Spleen (tissue), 11 donors: ENCODE measurements at regions not wholly inside any gene's neighbourhood (a gene's known extent, or its start where the extent isn't known, plus 50 kb on each side); places are given as distances from the start of the nearest gene placed in this dataset.

ENCODE experiments used
- DNase-seq: peaks from one replicate; pipeline ENCODE4 v3.0.0-alpha.2; 2020
- H3K27ac ChIP-seq, 8 donors: fragments of 200-600 bp; sonication (generic) in 7 of 8; 1 replicate in 4 of 8; 2 replicates in 4 of 8; pipeline versions ENCODE4 v1.5.0 to v1.8.0; 2016 to 2021; ENCODE audit warnings: inconsistent platforms in 4 of 8, mild to moderate bottlenecking in 4 of 8, moderate library complexity in 1 of 8
- H3K27me3 ChIP-seq, 7 donors: fragments of 200-600 bp; sonication (generic) in 6 of 7; replicated peaks in 1 of 7; 1 replicate in 4 of 7; 2 replicates in 3 of 7; pipeline versions ENCODE4 v1.5.0 to v1.8.0; 2016 to 2021; ENCODE audit warnings: inconsistent platforms in 3 of 7, mild to moderate bottlenecking in 1 of 7
- H3K36me3 ChIP-seq, 6 donors: fragments of 200-600 bp; sonication (generic) in 5 of 6; 1 replicate in 4 of 6; 2 replicates in 2 of 6; pipeline versions ENCODE4 v1.5.0 to v1.8.0; 2016 to 2021; ENCODE audit warnings: inconsistent platforms in 2 of 6
- H3K4me1 ChIP-seq, 6 donors: fragments of 200-600 bp; sonication (generic) in 5 of 6; 1 replicate in 3 of 6; 2 replicates in 3 of 6; pipeline versions ENCODE4 v1.5.0 to v1.8.0; 2016 to 2021; ENCODE audit warnings: inconsistent platforms in 3 of 6
- H3K4me3 ChIP-seq, 8 donors: fragments of 200-600 bp; sonication (generic) in 7 of 8; 1 replicate in 4 of 8; 2 replicates in 4 of 8; pipeline versions ENCODE4 v1.5.0 to v1.8.0; 2016 to 2021; ENCODE audit warnings: inconsistent platforms in 4 of 8, mild to moderate bottlenecking in 4 of 8, moderate library complexity in 2 of 8
- H3K9me3 ChIP-seq, 8 donors: fragments of 200-600 bp; sonication (generic) in 7 of 8; 1 replicate in 4 of 8; 2 replicates in 4 of 8; pipeline versions ENCODE4 v1.5.0 to v1.8.0; 2016 to 2021; ENCODE audit warnings: inconsistent platforms in 4 of 8
- POLR2A ChIP-seq, 3 donors: fragments of 450-650 bp; IDR thresholded peaks; one replicate each; pipeline ENCODE4 v1.5.1; 2017; ENCODE audit warnings: antibody characterized with exemption in 3 of 3, mild to moderate bottlenecking in 1 of 3
- POLR2AphosphoS5 ChIP-seq, 3 donors: sonication (generic); formaldehyde crosslinking; IDR thresholded peaks; one replicate each; pipeline ENCODE4 v1.5.1; 2017; ENCODE audit warnings: antibody characterized with exemption in 3 of 3
- WGBS, 5 donors: extraction: QIAGEN DNeasy Blood & Tissue Kit in 3 of 5; methylation state at CpG; one replicate each; pipeline versions ENCODE4 v1.1.5 to v1.1.7; 2013 to 2018; 5-methylcytosine and 5-hydroxymethylcytosine counted together
- intact Hi-C: fragments of 100-400 bp; cut with DNase I; formaldehyde crosslinking; loops from one replicate; pipeline ENCODE4 v1.15.0; 2023; ENCODE audit warnings: low total_unique reads
- TF ChIP-seq, protein P1 (sequence below), 11 experiments: fragments of 200-600 bp in 7 of 11; fragments of 450-650 bp in 4 of 11; sonication (generic) in 4 of 11; IDR thresholded peaks in 8 of 11; conservative IDR thresholded peaks in 3 of 11; 1 replicate in 7 of 11; 2 replicates in 4 of 11; pipeline versions ENCODE4 v1.4.0 to v1.8.0; 2016 to 2021; ENCODE audit warnings: antibody characterized with exemption in 11 of 11, inconsistent platforms in 4 of 11, mild to moderate bottlenecking in 1 of 11
- donor health status: healthy with polysubstance abuse.
- donor health status: DM: no; HTN: no; CAD: no; lungs with moderate emphysema.
- donor health status: DM: no; HTN: no; CAD: no.
- donor health status: Bipolar disorder and iron deficiency.
- donor health status: healthy.
- donor health status: DM: no; HTN: no; CAD: no.
- donor health status: DM: yes; HTN: yes; CAD: no.

DNA sequence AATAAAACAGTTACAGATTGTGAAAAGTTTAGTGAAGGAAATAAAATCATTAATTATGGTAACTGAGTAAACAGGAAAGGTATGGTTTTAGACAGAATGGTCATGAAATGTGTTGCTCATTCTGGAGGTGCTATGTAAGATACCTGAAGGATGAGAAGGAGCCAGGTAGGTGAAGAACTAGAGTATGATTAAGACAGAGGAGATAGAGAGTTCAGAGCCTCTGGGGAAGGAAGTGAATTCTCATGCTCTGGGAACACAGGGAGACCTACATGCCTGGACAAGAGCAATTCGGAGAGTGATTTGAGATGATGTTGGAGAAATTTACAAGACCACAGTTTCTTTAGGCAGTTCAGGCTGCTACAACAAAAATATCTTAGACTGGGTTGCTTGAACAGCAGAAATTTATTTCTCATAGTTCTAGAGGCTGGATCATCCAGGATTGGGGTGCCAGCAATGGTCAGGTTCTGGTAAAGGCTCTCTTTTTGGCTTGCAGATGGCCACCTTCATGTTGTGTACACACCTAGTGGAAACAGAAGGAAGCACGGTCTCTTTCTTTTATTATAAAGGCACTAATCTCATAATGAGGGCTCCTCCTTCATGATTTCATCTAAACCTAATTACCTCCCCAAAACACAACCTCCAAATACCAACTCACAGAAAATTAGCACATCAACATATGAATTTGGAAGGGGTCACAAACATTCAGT lies 1416.1 kb downstream of the PCDH7 start:
- TF ChIP-seq POLR2AphosphoS5 (IDR thresholded peaks at IDR 0.05) (no peak), POLR2A (IDR thresholded peaks at IDR 0.05) (no peak)
- TF ChIP-seq, protein P1, sequence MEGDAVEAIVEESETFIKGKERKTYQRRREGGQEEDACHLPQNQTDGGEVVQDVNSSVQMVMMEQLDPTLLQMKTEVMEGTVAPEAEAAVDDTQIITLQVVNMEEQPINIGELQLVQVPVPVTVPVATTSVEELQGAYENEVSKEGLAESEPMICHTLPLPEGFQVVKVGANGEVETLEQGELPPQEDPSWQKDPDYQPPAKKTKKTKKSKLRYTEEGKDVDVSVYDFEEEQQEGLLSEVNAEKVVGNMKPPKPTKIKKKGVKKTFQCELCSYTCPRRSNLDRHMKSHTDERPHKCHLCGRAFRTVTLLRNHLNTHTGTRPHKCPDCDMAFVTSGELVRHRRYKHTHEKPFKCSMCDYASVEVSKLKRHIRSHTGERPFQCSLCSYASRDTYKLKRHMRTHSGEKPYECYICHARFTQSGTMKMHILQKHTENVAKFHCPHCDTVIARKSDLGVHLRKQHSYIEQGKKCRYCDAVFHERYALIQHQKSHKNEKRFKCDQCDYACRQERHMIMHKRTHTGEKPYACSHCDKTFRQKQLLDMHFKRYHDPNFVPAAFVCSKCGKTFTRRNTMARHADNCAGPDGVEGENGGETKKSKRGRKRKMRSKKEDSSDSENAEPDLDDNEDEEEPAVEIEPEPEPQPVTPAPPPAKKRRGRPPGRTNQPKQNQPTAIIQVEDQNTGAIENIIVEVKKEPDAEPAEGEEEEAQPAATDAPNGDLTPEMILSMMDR (IDR thresholded peaks at IDR 0.05 in 8 of 11, conservative IDR thresholded peaks at IDR 0.05 in 3 of 11): no peak
- Histone ChIP-seq H3K4me3 (no peak overlapping the region), H3K4me1 (peaks cover 0 to 1% (median 0%) of the 10 kb centered on the region in 6 donors), H3K27ac (no peak overlapping the region), H3K36me3 (no peaks in the 10 kb centered on the region), H3K9me3 (peaks cover 0 to 7% (median 4%) of the 10 kb centered on the region in 8 donors), H3K27me3 (no peaks in the 10 kb centered on the region)
- WGBS, 5 donors: 80 to 93% (median 85%) methylated on average over 2 of the region's 2 CpGs
- DNase-seq: no peak
- intact Hi-C loops: no loop called here

DNA sequence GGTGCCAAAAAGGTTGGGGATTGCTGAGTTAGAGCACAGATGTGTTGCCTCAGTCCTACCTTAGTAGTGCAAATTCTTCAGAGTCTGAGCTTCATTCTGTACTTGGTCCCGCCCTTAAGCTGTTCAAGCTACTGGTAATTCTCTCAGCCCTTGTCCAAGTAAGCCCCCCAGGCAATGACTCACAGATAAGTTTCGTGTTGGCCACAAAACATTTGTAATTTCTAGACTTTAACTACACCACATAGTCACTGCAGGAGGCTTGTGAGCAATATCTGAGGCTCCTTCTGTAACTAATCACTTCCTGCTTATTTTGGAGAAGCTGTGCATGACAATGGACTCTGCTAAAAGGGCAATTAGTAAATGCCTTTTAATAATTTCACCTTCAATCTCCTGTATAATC lies 1420.5 kb downstream of the PCDH7 start:
- intact Hi-C loops: no loop called here
- no peaks in the 10 kb centered on the region for H3K36me3 ChIP-seq
- 33 to 45% (median 38%) methylated on average over 2 of the region's 2 CpGs for WGBS, 5 donors

DNA sequence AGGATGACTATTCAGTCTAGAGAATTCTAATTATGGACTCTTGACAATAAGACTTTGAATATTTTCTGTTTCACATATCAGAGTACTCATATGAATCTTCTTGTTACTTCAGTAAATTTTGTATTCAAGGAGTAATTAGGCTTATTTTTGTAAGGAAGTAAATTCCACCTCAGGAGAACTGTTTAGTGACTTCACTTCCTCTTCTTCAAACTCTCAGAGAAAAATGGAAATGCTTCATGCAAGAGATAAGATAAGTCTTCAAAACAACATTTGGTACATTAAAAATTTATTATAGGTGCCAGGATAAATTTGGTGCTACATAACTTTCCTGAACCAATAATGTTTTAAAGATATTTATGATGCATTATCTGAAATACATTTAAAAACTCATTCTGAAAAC lies 1421.9 kb downstream of the PCDH7 start:
- intact Hi-C loops: no loop called here
- H3K4me3 ChIP-seq: no peak overlapping the region
- no peaks in the 10 kb centered on the region for H3K36me3 ChIP-seq
- no peaks in the 10 kb centered on the region for H3K27me3 ChIP-seq
- TF ChIP-seq POLR2A (IDR thresholded peaks at IDR 0.05) (no peak), POLR2AphosphoS5 (IDR thresholded peaks at IDR 0.05) (no peak)
- TF ChIP-seq, protein P1 (IDR thresholded peaks at IDR 0.05 in 8 of 11, conservative IDR thresholded peaks at IDR 0.05 in 3 of 11): no peak
- DNase-seq: no peak
- H3K4me1 ChIP-seq: peaks cover 0 to 5% (median 0%) of the 10 kb centered on the region in 6 donors
- H3K9me3 ChIP-seq: peaks cover 0 to 6% (median 0%) of the 10 kb centered on the region in 8 donors
- no peak overlapping the region for H3K27ac ChIP-seq

More for the DNA sequence above, 1420.5 kb downstream of the PCDH7 start:
- Histone ChIP-seq H3K27me3 (no peaks in the 10 kb centered on the region), H3K4me3 (no peak overlapping the region), H3K9me3 (peaks cover 0 to 6% (median under 1%) of the 10 kb centered on the region in 8 donors), H3K27ac (no peak overlapping the region), H3K4me1 (peaks cover 0 to 5% (median 0%) of the 10 kb centered on the region in 6 donors)
- no peak for TF ChIP-seq POLR2A (IDR thresholded peaks at IDR 0.05)
- DNase-seq: no peak

DNA sequence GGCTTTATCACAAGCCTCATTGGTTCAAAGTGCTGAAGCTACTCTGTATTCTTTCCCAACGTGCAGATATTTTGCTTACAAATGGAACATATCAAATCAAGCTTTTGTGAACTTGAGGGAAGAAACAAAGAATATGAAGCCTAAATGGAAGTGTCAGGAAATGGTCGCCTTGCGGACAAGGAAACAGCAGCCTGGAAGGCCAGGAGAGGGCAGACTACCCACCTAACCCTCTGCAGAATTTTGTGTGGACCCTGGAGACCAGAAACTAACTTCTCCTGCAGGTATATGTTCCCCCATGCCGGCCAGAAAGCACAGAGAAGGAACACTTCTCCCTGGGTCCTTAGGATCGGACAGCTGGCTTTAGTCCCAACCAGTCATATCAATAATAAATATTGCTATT lies 1425.8 kb downstream of the PCDH7 start:
- Histone ChIP-seq H3K36me3 (no peaks in the 10 kb centered on the region), H3K4me3 (no peak overlapping the region), H3K4me1 (peaks cover 0 to 5% (median 0%) of the 10 kb centered on the region in 6 donors), H3K27ac (no peak overlapping the region), H3K9me3 (peaks cover 0 to 6% (median 2%) of the 10 kb centered on the region in 8 donors), H3K27me3 (no peaks in the 10 kb centered on the region)
- intact Hi-C loops: no loop called here
- no peak for DNase-seq
- TF ChIP-seq POLR2A (IDR thresholded peaks at IDR 0.05) (no peak), POLR2AphosphoS5 (IDR thresholded peaks at IDR 0.05) (no peak)
- TF ChIP-seq, protein P1 (IDR thresholded peaks at IDR 0.05 in 8 of 11, conservative IDR thresholded peaks at IDR 0.05 in 3 of 11): no peak
- 83 to 92% (median 86%) methylated on average over 5 of the region's 5 CpGs for WGBS, 5 donors
